H9 (cell line): ENCODE measurements at regions not wholly inside any gene's neighbourhood (a gene's known extent, or its start where the extent isn't known, plus 50 kb on each side); places are given as distances from the start of the nearest gene placed in this dataset.

Source experiments
- DNase-seq: peaks from one replicate; pipeline ENCODE4 v3.0.0-alpha.2; 2017
- H2AFZ ChIP-seq: one replicate; pipeline ENCODE4 v1.6.1; 2013; ENCODE audit warnings: mild to moderate bottlenecking, low read length, control low read depth, moderate library complexity
- H2AK5ac ChIP-seq: 2 replicates; pipeline ENCODE4 v1.6.1; 2013; ENCODE audit warnings: low read length, control low read depth, mixed read lengths; ENCODE audit not compliant: insufficient read length
- H2BK120ac ChIP-seq: one replicate; pipeline ENCODE4 v1.6.1; 2013; ENCODE audit warnings: low read depth, mild to moderate bottlenecking, low read length, control low read depth, inconsistent platforms; ENCODE audit not compliant: poor library complexity, severe bottlenecking
- H2BK12ac ChIP-seq: 2 replicates; pipeline ENCODE4 v1.6.1; 2013; ENCODE audit warnings: low read length, control low read depth, mixed read lengths, low read depth; ENCODE audit not compliant: insufficient read length
- H2BK15ac ChIP-seq: 2 replicates; pipeline ENCODE4 v1.6.1; 2013; ENCODE audit warnings: low read depth, low read length, control low read depth
- H2BK20ac ChIP-seq: one replicate; pipeline ENCODE4 v1.6.1; 2013; ENCODE audit warnings: low read depth, mild to moderate bottlenecking, low read length, control low read depth, inconsistent platforms; ENCODE audit not compliant: poor library complexity, severe bottlenecking
- H2BK5ac ChIP-seq: 2 replicates; pipeline ENCODE4 v1.6.1; 2013; ENCODE audit warnings: low read length, control low read depth, mixed read lengths; ENCODE audit not compliant: insufficient read length
- H3K14ac ChIP-seq: 2 replicates; pipeline ENCODE4 v1.6.1; 2013; ENCODE audit warnings: low read length, control low read depth; ENCODE audit not compliant: insufficient read depth
- H3K18ac ChIP-seq: 2 replicates; pipeline ENCODE4 v1.6.1; 2013; ENCODE audit warnings: low read depth, mild to moderate bottlenecking, mixed read lengths, low read length, control low read depth; ENCODE audit not compliant: insufficient read length
- H3K23ac ChIP-seq: 2 replicates; pipeline ENCODE4 v1.6.1; 2013; ENCODE audit warnings: low read length, control low read depth, mixed read lengths, low read depth; ENCODE audit not compliant: insufficient read length
- H3K23me2 ChIP-seq: 2 replicates; pipeline ENCODE4 v1.6.1; 2013; ENCODE audit warnings: low read depth, mild to moderate bottlenecking, mixed read lengths, low read length, control low read depth; ENCODE audit not compliant: insufficient read length, poor library complexity, severe bottlenecking
- H3K27ac ChIP-seq: 2 replicates; pipeline ENCODE4 v1.5.1; 2013; ENCODE audit warnings: low read length, control low read depth, mixed read lengths, low read depth; ENCODE audit not compliant: insufficient read length
- H3K27me3 ChIP-seq: 2 replicates; pipeline ENCODE4 v1.6.1; 2013; ENCODE audit warnings: low read length, control low read depth, inconsistent platforms; ENCODE audit not compliant: insufficient read depth
- H3K4ac ChIP-seq: 2 replicates; pipeline ENCODE4 v1.6.1; 2013; ENCODE audit warnings: low read depth, mild to moderate bottlenecking, control low read depth, inconsistent platforms, low read length, moderate library complexity
- H3K4me1 ChIP-seq: 2 replicates; pipeline ENCODE4 v1.6.1; 2013; ENCODE audit warnings: low read length, control low read depth, inconsistent platforms; ENCODE audit not compliant: insufficient read depth
- H3K4me2 ChIP-seq: 2 replicates; pipeline ENCODE4 v1.6.1; 2013; ENCODE audit warnings: low read length, control low read depth, mixed read lengths; ENCODE audit not compliant: insufficient read length, insufficient read depth
- H3K56ac ChIP-seq: 2 replicates; pipeline ENCODE4 v1.6.1; 2013; ENCODE audit warnings: low read depth, mild to moderate bottlenecking, mixed read lengths, low read length, control low read depth; ENCODE audit not compliant: insufficient read length
- H3K79me1 ChIP-seq: 2 replicates; pipeline ENCODE4 v1.6.1; 2013; ENCODE audit warnings: low read depth, mild to moderate bottlenecking, moderate library complexity, low read length, control low read depth, inconsistent platforms; ENCODE audit not compliant: insufficient read depth, poor library complexity, severe bottlenecking
- H3K79me2 ChIP-seq: 2 replicates; pipeline ENCODE4 v1.6.1; 2013; ENCODE audit warnings: low read length, control low read depth, inconsistent platforms; ENCODE audit not compliant: insufficient read depth
- H3K9ac ChIP-seq: 2 replicates; pipeline ENCODE4 v1.6.1; 2013; ENCODE audit warnings: low read length, control low read depth, mixed read lengths; ENCODE audit not compliant: insufficient read length; ENCODE audit errors: extremely low read depth
- H3K9me3 ChIP-seq: one replicate; pipeline ENCODE4 v1.6.1; 2013; ENCODE audit warnings: low read depth, low read length, inconsistent platforms; ENCODE audit not compliant: control insufficient read depth
- H3T11ph ChIP-seq: one replicate; pipeline ENCODE4 v1.6.1; 2013; ENCODE audit warnings: mild to moderate bottlenecking, low read length, control low read depth, inconsistent platforms
- H4K20me1 ChIP-seq: one replicate; pipeline ENCODE4 v1.6.1; 2013; ENCODE audit not compliant: control insufficient read depth, insufficient read length, insufficient read depth
- H4K5ac ChIP-seq: 2 replicates; pipeline ENCODE4 v1.6.1; 2013; ENCODE audit warnings: low read depth, mild to moderate bottlenecking, mixed read lengths, low read length, control low read depth; ENCODE audit not compliant: insufficient read length
- H4K8ac ChIP-seq: replicated peaks from 2 replicates; pipeline ENCODE4 v1.6.1; 2013; ENCODE audit warnings: low read length, control low read depth, mixed read lengths, low read depth; ENCODE audit not compliant: insufficient read length
- H4K91ac ChIP-seq: 2 replicates; pipeline ENCODE4 v1.6.1; 2013; ENCODE audit warnings: low read depth, mild to moderate bottlenecking, moderate library complexity, mixed read lengths, low read length, control low read depth; ENCODE audit not compliant: insufficient read length
- H3K27ac Mint-ChIP-seq, 3 experiments: 2 replicates in 2 of 3; 3 replicates in 1 of 3; pipeline ENCODE4 v1.8.0; 2020 to 2021; ENCODE audit warnings: mixed read lengths in 3 of 3, mild to moderate bottlenecking in 1 of 3, moderate library complexity in 1 of 3
- H3K27me3 Mint-ChIP-seq: 2 replicates; pipeline ENCODE4 v1.8.0; 2021; ENCODE audit warnings: low read depth, mild to moderate bottlenecking, moderate library complexity, mixed read lengths
- H3K36me3 Mint-ChIP-seq, 3 experiments: 2 replicates in 2 of 3; 3 replicates in 1 of 3; pipeline ENCODE4 v1.8.0; 2020 to 2021; ENCODE audit warnings: low read depth in 3 of 3, mixed read lengths in 3 of 3; ENCODE audit not compliant: insufficient read depth in 1 of 3
- H3K4me1 Mint-ChIP-seq, 2 experiments: 2 replicates each; pipeline ENCODE4 v1.8.0; 2020; ENCODE audit warnings: mixed read lengths in 2 of 2
- H3K4me3 Mint-ChIP-seq, 2 experiments: 2 replicates in 1 of 2; 3 replicates in 1 of 2; pipeline ENCODE4 v1.8.0; 2020 to 2021; ENCODE audit warnings: mild to moderate bottlenecking in 2 of 2, mixed read lengths in 2 of 2, moderate library complexity in 1 of 2
- H3K9me3 Mint-ChIP-seq, 2 experiments: 2 replicates in 1 of 2; 3 replicates in 1 of 2; pipeline ENCODE4 v1.8.0; 2020; ENCODE audit warnings: mild to moderate bottlenecking in 2 of 2, mixed read lengths in 2 of 2, moderate library complexity in 1 of 2
- WGBS: extraction: QIAGEN DNeasy Blood & Tissue Kit; methylation state at CpG from one replicate; pipeline ENCODE4 v1.1.7; 2013; ENCODE audit warnings: missing lambda C conversion rate, low lambda C conversion rate, mixed read lengths; ENCODE audit not compliant: insufficient read length; ENCODE audit errors: extremely low coverage; 5-methylcytosine and 5-hydroxymethylcytosine counted together
- TF ChIP-seq, protein P1 (sequence below): fragments of 200-600 bp; sonication (generic); conservative IDR thresholded peaks from 3 replicates; pipeline ENCODE4 v1.8.0; 2021; ENCODE audit warnings: antibody characterized with exemption, mild to moderate bottlenecking

- Histone ChIP-seq H3K4ac (no peak overlapping the region), H3K79me2 (no peaks in the 10 kb centered on the region), H2BK20ac (no peak overlapping the region), H2AFZ (no peak overlapping the region), H3K23ac (no peak overlapping the region), H3K79me1 (no peaks in the 10 kb centered on the region), H3K9me3 (no peaks in the 10 kb centered on the region), H4K91ac (no peak overlapping the region), H3K23me2 (no peaks in the 10 kb centered on the region), H2AK5ac (no peak overlapping the region), H4K8ac (no peak overlapping the region), H4K5ac (no peak overlapping the region), H3K14ac (no peak overlapping the region), H3K18ac (no peak overlapping the region), H3T11ph (no peak overlapping the region), H2BK5ac (no peak overlapping the region), H2BK15ac (no peak overlapping the region), H3K27me3 (no peaks in the 10 kb centered on the region), H3K56ac (no peak overlapping the region), H3K4me1 (no peaks in the 10 kb centered on the region), H4K20me1 (no peaks in the 10 kb centered on the region), H3K9ac (no peak overlapping the region), H2BK120ac (no peak overlapping the region), H2BK12ac (no peak overlapping the region), H3K27ac (no peak overlapping the region), H3K4me2 (no peak overlapping the region)
- Mint-ChIP-seq H3K4me1 (peaks cover 4% of the 10 kb centered on the region in 2 experiments; a peak in 2 of 4 replicates), H3K36me3 (peaks cover 0 to 4% (median 0%) of the 10 kb centered on the region in 3 experiments; a peak in 2 of 7 replicates), H3K27me3 (no peaks in the 10 kb centered on the region), H3K4me3 (no peak overlapping the region), H3K27ac (no peak overlapping the region), H3K9me3 (no peaks in the 10 kb centered on the region)
- TF ChIP-seq, protein P1, sequence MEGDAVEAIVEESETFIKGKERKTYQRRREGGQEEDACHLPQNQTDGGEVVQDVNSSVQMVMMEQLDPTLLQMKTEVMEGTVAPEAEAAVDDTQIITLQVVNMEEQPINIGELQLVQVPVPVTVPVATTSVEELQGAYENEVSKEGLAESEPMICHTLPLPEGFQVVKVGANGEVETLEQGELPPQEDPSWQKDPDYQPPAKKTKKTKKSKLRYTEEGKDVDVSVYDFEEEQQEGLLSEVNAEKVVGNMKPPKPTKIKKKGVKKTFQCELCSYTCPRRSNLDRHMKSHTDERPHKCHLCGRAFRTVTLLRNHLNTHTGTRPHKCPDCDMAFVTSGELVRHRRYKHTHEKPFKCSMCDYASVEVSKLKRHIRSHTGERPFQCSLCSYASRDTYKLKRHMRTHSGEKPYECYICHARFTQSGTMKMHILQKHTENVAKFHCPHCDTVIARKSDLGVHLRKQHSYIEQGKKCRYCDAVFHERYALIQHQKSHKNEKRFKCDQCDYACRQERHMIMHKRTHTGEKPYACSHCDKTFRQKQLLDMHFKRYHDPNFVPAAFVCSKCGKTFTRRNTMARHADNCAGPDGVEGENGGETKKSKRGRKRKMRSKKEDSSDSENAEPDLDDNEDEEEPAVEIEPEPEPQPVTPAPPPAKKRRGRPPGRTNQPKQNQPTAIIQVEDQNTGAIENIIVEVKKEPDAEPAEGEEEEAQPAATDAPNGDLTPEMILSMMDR: no peak
- no CpG with 5 or more reads among the region's 2 CpGs for WGBS
- DNase-seq: no peak
These were observed 318.7 kb upstream of the KLF12 start for GRCh38 chr13:74452881-74453280.
